Stimulated activated memory B cell treated with anti-CD40 and anti-IgM and Interleukin-4, amounts not matched to agents 10 μg/mL and 1 μg/mL and 100 μg/mL, for 72 hours (primary cell): ENCODE measurements at regions not wholly inside any gene's neighbourhood (a gene's known extent, or its start where the extent isn't known, plus 50 kb on each side); places are given as distances from the start of the nearest gene placed in this dataset.
"Not testable (repeated sequence)": the region's sequence is repeated elsewhere in the genome, so short reads cannot be mapped to it uniquely, and the experiment has no call there.

ENCODE experiments used
- ATAC-seq: fragments of 150-1000 bp; cut with Tn5 transposase; 2 replicates; pipeline ENCODE4 v1.10.0; 2021
- H3K27ac Mint-ChIP-seq: one replicate; pipeline ENCODE4 v1.8.0; 2022; ENCODE audit warnings: mild to moderate bottlenecking, mixed read lengths
- H3K27me3 Mint-ChIP-seq: one replicate; pipeline ENCODE4 v1.8.0; 2022; ENCODE audit warnings: mixed read lengths
- H3K36me3 Mint-ChIP-seq: one replicate; pipeline ENCODE4 v1.8.0; 2022; ENCODE audit warnings: mixed read lengths
- H3K4me1 Mint-ChIP-seq: one replicate; pipeline ENCODE4 v1.8.0; 2022; ENCODE audit warnings: mixed read lengths
- H3K4me3 Mint-ChIP-seq: one replicate; pipeline ENCODE4 v1.8.0; 2022; ENCODE audit warnings: mild to moderate bottlenecking, moderate library complexity, mixed read lengths
- H3K9me3 Mint-ChIP-seq: one replicate; pipeline ENCODE4 v1.8.0; 2022; ENCODE audit warnings: mixed read lengths

DNA sequence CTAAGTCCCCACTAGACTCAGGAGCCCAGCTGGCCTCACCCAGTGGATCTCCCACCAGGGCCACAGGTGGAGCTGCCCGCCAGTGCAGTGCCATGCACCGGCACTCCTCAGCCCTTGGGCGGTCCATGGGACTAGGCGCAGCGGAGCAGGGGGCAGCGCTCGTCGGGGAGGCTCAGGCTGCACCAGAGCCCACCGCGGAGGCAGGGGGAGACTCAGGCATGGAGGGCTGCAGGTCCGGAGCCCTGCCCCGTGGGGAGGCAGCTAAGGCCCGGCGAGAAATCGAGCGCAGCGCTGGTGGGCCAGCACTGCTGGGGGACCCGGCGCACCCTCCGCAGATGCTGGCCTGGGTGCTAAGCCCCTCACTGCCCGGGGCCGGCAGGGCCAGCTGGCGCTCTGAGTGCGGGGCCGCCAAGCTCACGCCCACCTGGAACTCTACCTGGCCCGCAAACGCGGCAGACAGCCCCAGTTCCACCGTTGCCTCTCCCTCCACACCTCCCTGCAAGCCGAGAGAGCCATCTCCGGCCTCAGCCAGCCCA is 1275.2 kb upstream of the CNTN5 start:
- Mint-ChIP-seq H3K4me1 (no peaks in the 10 kb centered on the region), H3K4me3 (no peak overlapping the region), H3K9me3 (peaks cover 6% of the 10 kb centered on the region), H3K27ac (no peak overlapping the region), H3K36me3 (no peaks in the 10 kb centered on the region), H3K27me3 (no peaks in the 10 kb centered on the region)
- ATAC-seq = no peak

DNA sequence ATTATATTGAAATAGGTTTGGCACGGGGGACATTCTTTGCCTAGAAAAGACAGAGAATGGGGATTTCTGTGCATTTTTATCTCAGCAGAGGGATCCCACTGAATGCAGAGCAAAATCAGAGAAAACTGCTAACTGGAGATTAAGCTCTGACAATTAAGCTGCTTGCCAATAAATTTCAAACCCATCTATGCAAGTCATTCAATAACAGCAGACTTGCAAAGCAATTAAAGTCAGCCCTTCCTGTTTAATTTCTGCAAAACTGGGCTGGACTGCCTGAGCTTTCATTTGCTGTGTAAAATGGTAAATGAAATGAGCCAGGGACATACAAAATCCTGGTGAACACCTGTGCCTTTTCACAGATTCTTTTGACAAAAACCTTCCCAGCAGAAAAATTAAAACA is 1273.9 kb upstream of the CNTN5 start:
- peaks cover 6% of the 10 kb centered on the region for H3K9me3 Mint-ChIP-seq
- ATAC-seq = no peak
- H3K4me1 Mint-ChIP-seq = no peaks in the 10 kb centered on the region
- no peaks in the 10 kb centered on the region for H3K27me3 Mint-ChIP-seq
- no peaks in the 10 kb centered on the region for H3K36me3 Mint-ChIP-seq
- no peak overlapping the region for H3K27ac Mint-ChIP-seq
- no peak overlapping the region for H3K4me3 Mint-ChIP-seq

DNA sequence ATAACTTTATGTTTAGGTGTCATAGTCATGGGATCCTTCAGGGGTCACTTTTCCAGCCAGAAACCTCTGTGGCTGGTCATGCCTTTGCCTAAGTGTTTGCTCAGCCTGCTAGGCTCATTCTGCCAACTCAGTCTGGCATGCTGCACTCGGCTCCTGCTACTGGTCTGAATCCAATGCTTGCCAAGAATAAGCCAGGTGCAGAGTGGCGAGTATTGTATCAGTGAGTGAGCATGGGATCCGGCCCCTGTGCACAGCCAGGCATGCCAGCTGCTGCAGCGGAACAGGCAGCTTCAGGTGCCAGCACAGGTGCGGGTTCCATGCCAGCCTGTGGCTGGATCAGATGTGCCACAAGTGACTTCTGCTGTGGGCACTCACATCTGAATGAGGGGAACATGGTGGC is 1269.3 kb upstream of the CNTN5 start:
- no peak overlapping the region for H3K4me3 Mint-ChIP-seq
- H3K4me1 Mint-ChIP-seq = no peaks in the 10 kb centered on the region
- H3K9me3 Mint-ChIP-seq = no peaks in the 10 kb centered on the region
- H3K27ac Mint-ChIP-seq = no peak overlapping the region
- no peaks in the 10 kb centered on the region for H3K27me3 Mint-ChIP-seq
- H3K36me3 Mint-ChIP-seq = no peaks in the 10 kb centered on the region
- no peak for ATAC-seq

DNA sequence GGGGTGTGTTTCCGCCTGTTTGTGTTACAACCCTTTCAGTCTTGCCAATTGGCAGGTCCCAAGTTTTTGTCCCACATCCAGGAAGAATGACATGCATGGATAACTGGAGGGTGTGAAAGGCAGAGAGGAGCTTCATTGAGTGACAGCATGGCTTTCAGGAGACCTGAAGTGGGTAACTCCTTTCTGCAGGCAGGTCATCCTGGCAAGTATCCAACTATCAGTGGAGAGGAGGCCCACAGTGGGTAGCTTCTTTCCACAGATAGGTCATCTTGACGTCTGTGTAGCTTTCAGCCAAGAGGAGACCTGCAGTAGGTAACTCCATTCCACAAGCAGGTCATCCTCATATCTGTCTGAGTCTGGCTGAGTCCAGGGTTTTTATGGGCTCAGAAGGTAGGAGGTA is 1268.8 kb upstream of the CNTN5 start:
- Mint-ChIP-seq H3K27me3 (no peaks in the 10 kb centered on the region), H3K9me3 (no peaks in the 10 kb centered on the region), H3K27ac (no peak overlapping the region), H3K4me1 (no peaks in the 10 kb centered on the region), H3K4me3 (no peak overlapping the region), H3K36me3 (no peaks in the 10 kb centered on the region)
- no peak for ATAC-seq

DNA sequence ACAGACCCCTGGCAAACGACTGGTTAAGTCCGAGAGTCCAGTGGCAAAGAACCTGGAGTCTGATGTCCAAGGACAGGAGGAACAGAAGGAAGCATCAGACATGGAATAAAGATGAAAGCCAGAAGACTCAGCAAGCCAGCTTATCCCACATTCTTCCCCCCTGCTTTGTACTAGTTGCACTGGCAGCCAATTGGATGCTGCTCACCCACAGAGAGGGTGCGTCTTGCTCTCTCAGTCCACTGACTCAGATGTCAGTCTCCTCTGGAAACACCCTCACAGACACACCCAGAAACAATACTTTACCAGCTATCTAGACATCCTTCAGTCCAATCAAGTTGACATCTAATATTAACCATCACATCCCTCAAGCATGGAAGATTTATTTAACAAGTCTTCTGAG is 1265.8 kb upstream of the CNTN5 start:
- no peaks in the 10 kb centered on the region for H3K36me3 Mint-ChIP-seq
- H3K27ac Mint-ChIP-seq = no peak overlapping the region
- no peak for ATAC-seq
- peaks cover 3% of the 10 kb centered on the region for H3K9me3 Mint-ChIP-seq
- no peaks in the 10 kb centered on the region for H3K4me1 Mint-ChIP-seq
- no peaks in the 10 kb centered on the region for H3K27me3 Mint-ChIP-seq
- H3K4me3 Mint-ChIP-seq = no peak overlapping the region

DNA sequence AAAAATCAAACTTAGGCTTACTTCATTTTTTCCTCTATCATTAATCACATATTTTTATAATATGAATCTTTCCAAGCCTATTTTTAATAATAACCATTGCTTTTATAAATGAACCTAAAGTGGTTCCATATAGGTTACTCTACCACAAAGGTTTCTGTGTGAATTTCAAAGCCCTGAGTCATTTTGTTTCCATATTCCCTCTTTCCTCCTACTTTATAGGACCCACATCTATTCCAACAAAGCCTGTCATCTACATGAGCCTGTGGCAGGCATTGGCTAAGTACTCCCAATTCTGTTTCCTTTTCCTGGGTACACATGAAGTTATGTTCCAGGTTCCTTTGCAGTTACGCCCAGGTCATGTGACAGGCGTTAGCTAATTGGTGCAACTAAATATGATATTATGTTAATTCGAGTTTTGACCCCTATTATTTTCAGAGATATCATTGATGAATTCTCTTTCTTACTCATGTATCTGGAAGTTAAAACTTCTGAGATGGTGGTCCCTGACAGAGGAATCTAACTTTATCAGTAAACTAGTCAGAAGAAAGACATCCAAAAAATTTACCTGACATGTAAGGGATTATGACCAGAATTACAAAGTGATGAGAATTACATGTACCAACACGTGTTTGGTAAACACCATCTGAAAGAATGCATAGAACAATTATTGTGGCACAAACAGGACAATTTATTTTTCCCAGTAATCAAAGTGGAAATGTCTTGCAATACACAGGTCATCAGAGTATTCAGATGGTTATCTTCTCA is 1264.0 kb upstream of the CNTN5 start:
- Mint-ChIP-seq H3K27ac (no peak overlapping the region), H3K9me3 (peaks cover 3% of the 10 kb centered on the region), H3K4me1 (no peaks in the 10 kb centered on the region), H3K4me3 (no peak overlapping the region), H3K36me3 (no peaks in the 10 kb centered on the region), H3K27me3 (no peaks in the 10 kb centered on the region)
- no peak for ATAC-seq

DNA sequence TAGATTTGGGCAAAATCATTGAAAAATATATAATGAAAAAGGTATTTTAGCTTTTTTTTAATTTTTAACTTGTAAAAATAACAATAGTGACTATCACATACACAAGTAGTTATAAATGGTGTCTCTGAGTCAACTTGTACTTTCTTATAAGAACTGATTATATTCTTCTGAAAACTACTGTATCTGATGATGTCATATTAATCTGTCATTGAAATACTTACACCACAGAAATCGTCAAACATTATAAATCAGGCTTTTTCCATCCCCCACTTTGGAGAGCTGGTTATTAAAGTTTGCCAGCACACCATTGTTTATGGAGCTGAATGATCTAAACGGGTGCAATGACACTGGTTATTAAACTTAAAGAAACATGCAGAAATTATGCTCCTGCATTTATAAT is 1259.6 kb upstream of the CNTN5 start:
- Mint-ChIP-seq H3K27ac (no peak overlapping the region), H3K36me3 (no peaks in the 10 kb centered on the region), H3K9me3 (peaks cover 3% of the 10 kb centered on the region), H3K4me3 (no peak overlapping the region), H3K4me1 (no peaks in the 10 kb centered on the region), H3K27me3 (no peaks in the 10 kb centered on the region)
- ATAC-seq = no peak

DNA sequence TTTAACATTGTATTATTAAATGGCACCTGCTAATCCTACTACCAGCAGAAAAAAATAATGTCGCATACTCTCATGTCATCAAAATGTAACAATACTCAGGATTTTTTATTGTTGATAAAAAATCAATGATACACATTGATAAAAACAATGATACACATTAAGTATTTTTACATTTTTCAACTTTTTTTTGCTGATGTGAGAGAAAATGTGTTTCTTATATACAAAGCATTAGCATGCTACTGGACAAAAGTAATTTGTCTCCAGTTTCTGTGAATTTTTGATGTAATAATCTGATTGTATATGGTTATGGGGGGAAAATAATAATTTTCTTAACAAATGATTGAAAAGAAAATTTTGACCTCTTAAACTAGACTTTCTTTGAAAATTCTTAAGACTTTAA is 1256.6 kb upstream of the CNTN5 start:
- Mint-ChIP-seq H3K27me3 (no peaks in the 10 kb centered on the region), H3K4me3 (no peak overlapping the region), H3K9me3 (no peaks in the 10 kb centered on the region), H3K4me1 (no peaks in the 10 kb centered on the region), H3K27ac (no peak overlapping the region), H3K36me3 (no peaks in the 10 kb centered on the region)
- no peak for ATAC-seq

DNA sequence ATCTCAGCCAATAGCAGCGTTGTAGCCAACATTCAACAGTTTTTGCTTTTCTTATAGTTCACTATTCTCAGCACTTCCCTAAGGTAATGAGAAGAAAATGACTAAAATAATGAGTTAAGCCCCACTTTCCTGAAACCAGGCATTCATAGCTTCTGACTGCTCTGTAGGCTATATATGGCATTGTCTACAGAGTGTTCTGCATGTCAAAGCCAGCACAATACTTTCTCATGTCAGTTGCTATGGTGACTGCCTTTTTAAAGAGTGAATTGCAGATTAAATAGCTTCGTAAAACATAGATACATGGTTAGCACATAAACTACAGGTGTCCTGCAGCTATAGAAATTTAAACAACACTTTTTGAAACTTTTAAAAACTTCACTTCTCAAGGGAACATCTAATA is 1256.1 kb upstream of the CNTN5 start:
- Mint-ChIP-seq H3K36me3 (no peaks in the 10 kb centered on the region), H3K4me1 (no peaks in the 10 kb centered on the region), H3K27me3 (no peaks in the 10 kb centered on the region), H3K9me3 (no peaks in the 10 kb centered on the region), H3K4me3 (no peak overlapping the region), H3K27ac (no peak overlapping the region)
- no peak for ATAC-seq

DNA sequence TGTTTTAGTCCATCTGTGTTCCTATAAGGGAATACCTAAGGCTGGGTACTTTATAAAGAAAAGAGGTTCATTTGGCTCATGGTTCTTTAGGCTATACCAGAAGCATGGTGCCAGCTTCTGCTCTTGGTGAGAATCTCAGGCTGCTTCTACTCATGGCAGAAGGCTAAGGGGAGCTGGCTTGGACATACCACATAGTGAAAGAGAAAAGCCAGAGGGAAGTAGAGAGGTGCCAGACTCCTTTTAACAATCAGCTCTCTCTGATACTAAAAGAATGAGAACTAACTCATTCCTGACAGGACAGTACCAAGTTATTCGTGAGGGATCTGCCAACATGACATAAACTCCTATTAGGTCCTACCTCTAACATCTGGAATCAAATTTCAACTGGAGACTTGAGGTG is 1250.2 kb upstream of the CNTN5 start:
- no peak overlapping the region for H3K27ac Mint-ChIP-seq
- no peaks in the 10 kb centered on the region for H3K36me3 Mint-ChIP-seq
- no peak for ATAC-seq
- no peaks in the 10 kb centered on the region for H3K9me3 Mint-ChIP-seq
- no peaks in the 10 kb centered on the region for H3K4me1 Mint-ChIP-seq
- no peaks in the 10 kb centered on the region for H3K27me3 Mint-ChIP-seq
- H3K4me3 Mint-ChIP-seq = no peak overlapping the region

DNA sequence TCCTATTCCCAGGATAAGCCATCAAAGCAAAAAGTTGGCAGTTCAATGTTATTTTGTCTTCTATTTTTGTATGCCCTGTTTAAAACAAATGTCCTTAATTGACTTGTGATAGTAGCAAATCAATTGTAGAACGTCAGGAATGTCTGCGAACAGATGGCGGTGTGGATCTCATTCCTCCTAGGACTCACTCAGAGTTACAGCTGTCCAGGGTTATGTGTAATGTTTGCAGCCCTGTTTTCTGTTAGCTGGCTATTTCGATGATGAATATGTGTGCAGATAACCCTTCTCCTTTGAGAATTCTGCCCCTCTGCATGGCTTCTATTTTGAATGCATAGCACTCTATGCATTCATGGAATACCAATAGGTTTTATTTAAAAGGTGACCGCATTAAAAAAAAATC is 1248.0 kb upstream of the CNTN5 start:
- no peak for ATAC-seq

DNA sequence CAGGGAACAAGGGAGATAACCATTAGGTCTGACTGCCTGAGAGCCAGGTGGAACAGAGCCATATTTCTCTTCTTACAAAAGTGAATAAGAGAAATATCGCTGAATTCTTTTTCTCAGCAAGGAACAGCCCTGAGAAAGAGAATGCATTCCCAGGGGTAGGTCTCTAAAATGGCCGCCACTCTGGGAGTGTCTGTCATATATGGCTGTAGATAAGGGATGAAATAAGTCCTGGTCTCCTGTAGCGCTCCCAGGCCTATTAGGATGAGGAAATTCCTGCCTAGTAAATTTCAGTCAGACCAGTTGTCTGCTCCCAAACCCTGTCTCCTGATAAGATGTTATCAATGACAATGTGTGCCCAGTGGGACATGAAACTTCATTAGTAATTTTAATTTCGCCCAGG is 1236.4 kb upstream of the CNTN5 start:
- H3K27me3 Mint-ChIP-seq, ATAC-seq, H3K27ac Mint-ChIP-seq, H3K4me3 Mint-ChIP-seq, H3K4me1 Mint-ChIP-seq, H3K36me3 Mint-ChIP-seq: not testable (repeated sequence)
- H3K9me3 Mint-ChIP-seq = peaks cover 22% of the 10 kb centered on the region

More for the DNA sequence above, 1248.0 kb upstream of the CNTN5 start:
- Mint-ChIP-seq H3K4me3 (no peak overlapping the region), H3K4me1 (no peaks in the 10 kb centered on the region), H3K27me3 (no peaks in the 10 kb centered on the region), H3K36me3 (no peaks in the 10 kb centered on the region), H3K27ac (no peak overlapping the region), H3K9me3 (no peaks in the 10 kb centered on the region)

DNA sequence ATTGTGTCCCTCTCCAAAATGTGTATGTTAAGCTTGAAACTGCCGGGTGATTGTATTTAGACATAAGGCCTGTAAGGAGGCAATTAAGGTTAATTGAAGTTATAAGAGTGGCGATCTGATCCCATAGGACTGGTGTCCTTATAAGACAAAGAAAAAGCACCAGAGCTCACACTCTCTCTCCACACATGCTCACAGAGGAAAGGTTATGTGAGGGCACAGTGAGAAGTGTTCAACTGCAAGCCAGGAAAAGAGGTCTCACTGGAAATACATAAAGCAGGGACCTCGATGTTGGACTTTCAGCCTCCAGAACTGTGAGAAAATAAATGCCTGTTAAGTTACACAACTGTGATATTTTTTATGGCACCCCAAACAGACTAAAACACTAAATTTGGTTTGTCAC is 1233.8 kb upstream of the CNTN5 start:
- no peaks in the 10 kb centered on the region for H3K4me1 Mint-ChIP-seq
- H3K36me3 Mint-ChIP-seq = no peaks in the 10 kb centered on the region
- no peak for ATAC-seq
- H3K9me3 Mint-ChIP-seq = peaks cover 18% of the 10 kb centered on the region
- no peak overlapping the region for H3K4me3 Mint-ChIP-seq
- no peaks in the 10 kb centered on the region for H3K27me3 Mint-ChIP-seq
- H3K27ac Mint-ChIP-seq = no peak overlapping the region

DNA sequence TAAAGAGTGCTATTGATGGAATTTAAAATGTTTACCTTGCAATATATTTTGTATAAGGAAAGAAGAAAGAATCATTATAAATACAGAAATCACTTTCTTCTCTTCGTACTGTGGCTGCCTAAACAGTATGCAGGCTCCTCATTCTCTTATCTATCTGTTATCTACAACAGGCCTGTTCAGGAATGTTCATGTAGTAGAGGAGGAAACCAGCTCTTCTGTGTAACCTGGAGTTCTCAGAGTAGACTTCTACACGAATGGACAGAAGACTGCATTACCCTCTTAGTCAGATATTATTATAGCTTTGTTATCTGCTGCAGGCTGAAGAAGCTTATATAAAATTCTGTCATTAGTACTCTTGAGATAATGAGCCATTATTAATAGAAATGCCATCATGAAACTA is 1225.9 kb upstream of the CNTN5 start:
- no peak for ATAC-seq
- Mint-ChIP-seq H3K4me1 (no peaks in the 10 kb centered on the region), H3K27me3 (no peaks in the 10 kb centered on the region), H3K27ac (no peak overlapping the region), H3K4me3 (no peak overlapping the region), H3K9me3 (peaks cover 6% of the 10 kb centered on the region), H3K36me3 (no peaks in the 10 kb centered on the region)

DNA sequence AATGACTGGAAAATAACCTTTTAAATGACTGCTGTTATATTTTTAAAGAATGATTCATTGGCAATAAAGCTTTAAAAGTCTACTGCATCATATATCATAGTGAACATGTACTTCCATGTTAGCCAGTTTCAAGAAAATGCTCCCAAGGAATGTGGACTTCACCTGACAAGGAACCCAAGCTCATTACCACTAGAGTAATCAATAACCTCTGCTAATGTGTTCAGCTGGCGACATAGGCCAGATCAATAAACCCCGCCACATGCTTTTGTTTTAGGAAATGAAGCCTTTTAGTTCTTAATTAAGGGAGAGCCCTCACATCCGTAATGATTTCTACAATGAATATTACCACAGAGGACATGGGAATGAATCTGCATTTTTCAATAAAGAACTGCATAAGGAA is 1219.9 kb upstream of the CNTN5 start:
- no peaks in the 10 kb centered on the region for H3K4me1 Mint-ChIP-seq
- H3K27me3 Mint-ChIP-seq = no peaks in the 10 kb centered on the region
- no peak for ATAC-seq
- H3K4me3 Mint-ChIP-seq = no peak overlapping the region
- H3K36me3 Mint-ChIP-seq = no peaks in the 10 kb centered on the region
- no peak overlapping the region for H3K27ac Mint-ChIP-seq
- peaks cover 4% of the 10 kb centered on the region for H3K9me3 Mint-ChIP-seq

DNA sequence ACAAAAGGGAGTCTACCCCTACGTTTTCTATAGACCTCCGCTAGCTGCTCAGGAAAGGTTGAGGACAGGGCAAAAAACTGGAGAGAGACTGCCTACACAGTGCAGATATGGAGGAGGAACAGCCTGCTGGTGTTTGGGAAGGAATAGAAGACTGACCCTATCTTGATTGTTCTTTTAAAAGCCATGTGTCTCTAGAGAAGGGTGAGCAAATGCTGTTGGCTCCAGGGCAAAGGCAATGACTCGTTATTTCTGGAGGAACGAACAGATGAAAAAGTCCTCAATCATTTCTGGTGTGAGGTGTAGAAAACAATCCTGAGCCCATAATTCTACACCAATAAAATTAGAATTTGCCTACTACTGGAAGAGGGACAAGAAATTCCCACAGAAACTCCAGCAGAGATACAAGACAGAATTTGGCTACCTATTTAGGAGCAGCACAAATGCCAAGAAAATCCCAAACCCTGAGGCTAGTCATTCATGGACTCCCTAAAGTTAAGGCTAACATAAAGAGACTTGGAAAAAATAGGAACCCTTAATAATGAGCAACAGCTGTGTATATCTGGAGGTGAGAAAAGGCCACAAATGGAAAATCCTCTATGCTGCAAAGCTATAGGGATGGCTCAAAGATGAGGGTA is 1206.3 kb upstream of the CNTN5 start:
- Mint-ChIP-seq H3K9me3 (peaks cover 10% of the 10 kb centered on the region), H3K36me3 (no peaks in the 10 kb centered on the region), H3K4me1 (no peaks in the 10 kb centered on the region), H3K27ac (no peak overlapping the region), H3K27me3 (no peaks in the 10 kb centered on the region), H3K4me3 (no peak overlapping the region)
- ATAC-seq = no peak
